SIG-M5 (cell line): ENCODE measurements at regions not wholly inside any gene's neighbourhood (a gene's known extent, or its start where the extent isn't known, plus 50 kb on each side); places are given as distances from the start of the nearest gene placed in this dataset.
"Not testable (repeated sequence)": the region's sequence is repeated elsewhere in the genome, so short reads cannot be mapped to it uniquely, and the experiment has no call there.

Experiments
- DNase-seq: peaks from one replicate; lab custom pipeline; 2025; lab: John Stamatoyannopoulos, UW

DNA sequence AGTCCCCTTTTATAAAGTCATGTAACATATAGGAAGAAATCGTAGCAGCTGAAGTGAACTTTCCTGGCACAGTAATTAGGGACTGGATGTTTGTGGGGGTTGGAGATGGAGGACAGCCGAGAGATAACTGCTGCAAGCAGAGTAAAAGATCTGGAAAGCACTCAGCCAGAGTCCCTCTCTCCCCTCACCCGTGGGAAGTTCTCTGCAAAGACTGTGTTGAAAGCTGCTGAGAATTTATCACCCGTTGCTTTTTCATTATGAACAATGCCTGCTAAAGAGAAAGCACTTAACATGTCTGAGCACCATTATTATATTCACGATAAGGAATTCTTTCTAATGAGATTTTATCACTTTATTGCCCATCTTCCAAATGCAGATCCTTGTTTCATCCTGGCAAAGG lies 248.8 kb downstream of the SHOX2 start:
- DNase-seq, result no peak

DNA sequence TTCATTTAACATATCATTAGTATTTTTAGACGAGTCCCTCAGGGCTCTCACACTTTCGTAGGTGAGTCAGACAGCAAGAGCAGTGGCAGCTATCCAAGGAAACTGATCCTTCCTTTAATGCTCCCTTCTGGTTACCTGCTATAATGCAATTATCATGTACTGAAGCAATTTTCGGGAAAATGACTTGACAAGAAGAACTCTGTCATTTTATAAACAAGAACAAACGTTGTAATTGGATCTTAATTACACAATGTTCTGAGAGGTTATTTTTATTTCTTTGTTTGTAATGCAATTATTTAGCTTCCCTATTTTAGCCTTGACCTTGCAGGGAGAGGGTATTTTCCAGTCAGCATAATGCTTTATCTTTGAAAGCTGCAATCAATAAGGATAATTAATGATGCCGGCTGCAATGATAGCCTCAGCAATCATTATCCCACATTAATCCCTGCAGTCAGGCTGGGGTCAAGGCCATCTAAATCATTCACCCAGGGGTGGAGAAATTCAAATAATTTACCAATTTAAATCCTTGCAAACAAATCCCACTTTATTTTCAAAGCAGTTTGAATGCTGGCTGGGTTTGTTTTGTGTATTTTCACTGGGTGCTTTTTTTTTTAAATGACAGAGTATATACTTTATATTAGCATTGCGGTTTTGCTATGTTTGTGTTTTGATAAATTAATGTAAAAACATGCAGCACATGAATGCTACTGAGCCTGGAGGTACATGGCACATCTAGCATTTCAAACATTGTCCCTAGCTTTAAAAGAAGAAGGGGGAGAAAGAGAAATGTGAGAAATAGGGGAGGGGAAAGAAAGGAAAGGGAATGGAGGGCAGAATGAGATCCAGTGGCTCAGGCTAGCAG lies 249.9 kb downstream of the SHOX2 start:
- no peak for DNase-seq

DNA sequence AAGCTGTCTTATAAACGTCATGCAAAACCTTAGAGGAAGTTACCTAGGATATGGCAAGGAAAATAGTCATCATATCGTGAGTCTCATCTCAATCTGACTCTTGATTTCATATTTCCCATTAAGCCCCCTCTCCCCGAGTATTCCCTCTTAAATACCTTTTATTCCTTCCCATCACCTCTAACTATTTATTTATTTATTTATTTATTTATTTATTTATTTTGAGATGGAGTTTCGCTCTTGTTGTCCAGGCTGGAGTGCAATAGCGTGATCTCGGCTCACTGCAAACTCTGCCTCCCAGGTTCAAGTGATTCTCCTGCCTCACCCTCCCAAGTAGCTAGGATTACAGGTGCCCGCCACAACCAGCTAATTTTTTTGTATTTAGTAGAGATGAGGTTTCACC lies 260.4 kb downstream of the SHOX2 start:
- not testable (repeated sequence) for DNase-seq

GRCh38 chr3:157844800-157845565 lies 261.2 kb downstream of the SHOX2 start:
- DNase-seq, result no peak

GRCh38 chr3:157844216-157844615 lies 262.0 kb downstream of the SHOX2 start:
- DNase-seq, result no peak

GRCh38 chr3:157841029-157841428 lies 265.2 kb downstream of the SHOX2 start:
- DNase-seq, result no peak

DNA sequence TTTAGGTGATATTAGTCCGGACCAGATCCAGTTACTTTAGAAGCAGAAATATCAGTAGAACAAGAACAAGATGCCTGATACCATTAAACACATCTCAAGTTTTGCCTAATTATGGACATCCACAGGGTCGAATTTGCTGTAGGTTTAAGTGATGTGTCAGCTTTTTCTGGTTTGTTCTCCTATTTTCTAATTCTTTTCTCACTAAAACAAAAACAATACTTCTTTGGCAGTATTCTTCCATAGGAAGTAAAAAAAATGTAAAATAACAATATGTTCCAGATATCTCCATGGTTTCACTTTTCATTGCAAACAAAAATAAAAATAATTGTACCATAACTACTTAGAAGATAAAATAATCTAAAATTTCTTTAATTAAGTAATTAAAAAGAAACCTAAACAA lies 265.7 kb downstream of the SHOX2 start:
- DNase-seq, result no peak

DNA sequence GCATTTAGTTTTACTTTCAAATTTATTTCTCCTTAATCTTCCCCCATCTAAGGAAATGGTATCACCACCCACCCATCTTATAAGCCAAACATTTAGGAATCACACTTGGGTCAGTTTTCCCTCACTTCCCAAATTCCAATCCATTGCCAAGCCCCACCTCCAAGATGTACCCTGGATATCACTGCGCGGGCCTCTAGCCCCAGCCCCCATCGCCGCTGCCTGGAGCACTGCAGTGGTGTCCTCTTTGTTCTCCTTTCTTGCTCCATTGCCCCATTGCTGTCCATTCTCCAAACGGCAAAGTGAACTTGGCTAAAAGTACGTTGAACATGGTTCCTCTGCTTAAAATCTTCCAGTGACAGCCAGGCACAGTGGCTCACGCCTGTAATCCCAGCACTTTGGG lies 267.8 kb downstream of the SHOX2 start:
- no peak for DNase-seq

DNA sequence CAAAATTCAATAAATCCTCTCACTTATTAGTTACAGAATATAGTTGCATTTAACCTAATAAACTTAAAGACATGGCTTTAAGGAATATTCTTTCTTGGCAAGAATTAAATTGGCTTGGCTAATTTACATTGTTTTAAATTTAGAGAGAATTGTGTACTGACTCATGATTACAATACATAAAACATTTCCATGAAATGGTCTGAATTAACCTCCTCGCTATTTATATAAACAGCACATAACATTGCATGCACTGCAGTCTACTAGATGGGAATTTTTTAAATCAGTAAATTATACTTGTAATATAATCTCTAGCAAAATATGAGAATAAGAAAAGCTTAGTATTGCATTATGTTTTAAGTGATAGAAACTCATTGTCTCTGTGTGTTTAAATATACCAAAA lies 268.9 kb downstream of the SHOX2 start:
- no peak for DNase-seq

DNA sequence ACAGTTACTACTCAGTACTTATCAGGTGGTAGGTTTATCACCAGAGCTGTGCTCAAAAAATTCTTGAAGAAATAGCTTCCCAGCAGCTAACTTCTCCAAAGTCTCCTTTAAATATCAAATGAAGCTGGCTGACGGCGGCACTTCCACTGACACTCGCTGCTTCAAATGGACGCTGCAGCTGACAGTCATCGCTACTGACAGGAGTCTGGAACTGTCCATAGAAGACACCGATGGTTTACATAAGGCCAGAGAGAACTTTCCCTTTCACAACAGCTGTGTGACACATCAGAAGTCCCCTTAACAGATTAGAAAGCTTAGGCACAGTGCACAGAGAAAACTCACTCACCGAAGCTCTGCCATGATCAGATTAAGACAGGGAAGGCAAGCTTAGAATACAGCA lies 270.2 kb downstream of the SHOX2 start:
- DNase-seq, result no peak

- no peak for DNase-seq
These were observed 273.6 kb downstream of the SHOX2 start for GRCh38 chr3:157832588-157832987.

DNA sequence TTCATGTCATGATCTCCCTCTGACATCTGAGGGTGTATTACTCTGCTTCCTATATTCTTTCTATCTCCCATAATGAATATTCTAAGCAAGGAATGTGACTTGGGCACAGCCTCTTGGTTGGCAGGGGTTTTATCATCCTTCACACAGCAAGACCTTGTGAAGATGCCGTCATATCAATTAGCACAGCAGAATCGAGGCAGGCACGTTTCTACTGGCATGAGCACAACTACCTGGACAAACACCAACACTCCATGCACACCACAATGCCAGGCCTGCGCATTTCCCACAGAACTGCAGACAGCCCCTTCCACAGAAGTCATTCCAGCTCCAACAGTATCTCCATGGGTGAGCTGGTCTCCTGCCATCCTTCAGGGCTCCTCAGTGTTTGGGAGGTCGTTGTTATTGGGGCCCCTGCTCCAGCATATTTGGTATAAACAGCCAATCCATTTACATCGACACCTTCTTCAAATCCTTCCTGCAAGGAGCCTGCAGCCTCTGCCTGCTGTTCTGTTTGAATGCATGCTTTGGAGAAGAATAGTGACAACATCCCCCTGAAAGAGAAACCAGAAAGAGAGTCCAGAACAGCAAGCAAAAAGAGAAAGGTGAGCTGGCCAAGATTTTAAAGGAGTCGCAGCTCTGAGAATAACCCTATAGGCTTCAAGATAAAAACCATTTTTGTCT lies 275.5 kb downstream of the SHOX2 start:
- no peak for DNase-seq

DNA sequence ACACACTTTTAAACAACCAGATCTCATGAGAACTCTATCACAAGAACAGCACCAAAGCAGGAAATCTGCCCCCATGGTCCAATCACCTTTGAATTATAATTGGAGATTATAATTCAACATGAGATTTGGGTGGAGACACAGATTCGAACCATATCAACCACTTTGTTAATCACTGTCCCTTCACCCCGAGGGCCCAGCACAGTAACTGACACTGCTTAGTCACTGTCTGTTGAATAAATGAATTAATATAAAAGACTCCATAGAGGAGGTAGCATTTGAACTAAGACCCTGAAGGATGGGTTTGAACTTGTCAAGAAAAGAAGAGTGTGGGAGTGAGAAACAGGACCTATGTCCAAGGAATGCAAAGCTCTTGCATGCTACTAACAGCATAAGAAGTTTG lies 276.4 kb downstream of the SHOX2 start:
- no peak for DNase-seq

DNA sequence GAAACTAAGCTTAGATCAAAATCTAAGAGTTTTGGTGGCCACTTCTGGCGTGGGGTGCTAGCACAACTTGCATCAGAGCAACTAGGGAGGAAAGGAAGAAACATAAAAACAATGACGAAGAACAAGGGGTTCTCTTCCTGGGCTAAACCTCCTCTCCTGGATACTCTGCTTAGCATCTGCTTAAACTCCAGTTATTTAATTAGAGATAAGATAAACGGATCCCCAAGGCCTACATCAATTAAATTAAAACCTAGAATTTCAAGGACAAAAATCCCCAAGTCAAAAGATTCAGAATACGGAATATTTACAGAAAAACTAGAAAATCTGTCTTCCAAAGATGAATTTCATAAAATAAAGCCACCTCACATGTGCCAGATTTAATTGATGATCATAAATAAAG lies 281.9 kb downstream of the SHOX2 start:
- no peak for DNase-seq

- no peak for DNase-seq
These were observed 283.2 kb downstream of the SHOX2 start for GRCh38 chr3:157823050-157823449.

DNA sequence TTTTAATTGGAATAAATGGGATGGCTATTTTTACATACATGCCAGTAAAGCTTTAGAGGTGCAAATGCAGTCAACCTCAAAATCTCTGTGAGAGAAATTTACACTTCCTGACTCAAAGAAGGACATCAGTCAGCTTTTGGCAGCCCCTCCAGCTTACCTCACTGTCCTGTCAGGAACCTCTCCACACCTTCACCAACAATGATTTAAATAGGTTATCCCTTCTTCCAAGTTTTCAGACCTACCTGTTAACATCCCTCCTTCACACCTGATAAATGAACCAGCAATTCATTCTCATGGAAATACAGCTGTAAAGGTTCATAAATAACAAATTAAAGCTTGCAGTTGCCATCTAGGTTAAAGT lies 286.1 kb downstream of the SHOX2 start:
- no peak for DNase-seq

DNA sequence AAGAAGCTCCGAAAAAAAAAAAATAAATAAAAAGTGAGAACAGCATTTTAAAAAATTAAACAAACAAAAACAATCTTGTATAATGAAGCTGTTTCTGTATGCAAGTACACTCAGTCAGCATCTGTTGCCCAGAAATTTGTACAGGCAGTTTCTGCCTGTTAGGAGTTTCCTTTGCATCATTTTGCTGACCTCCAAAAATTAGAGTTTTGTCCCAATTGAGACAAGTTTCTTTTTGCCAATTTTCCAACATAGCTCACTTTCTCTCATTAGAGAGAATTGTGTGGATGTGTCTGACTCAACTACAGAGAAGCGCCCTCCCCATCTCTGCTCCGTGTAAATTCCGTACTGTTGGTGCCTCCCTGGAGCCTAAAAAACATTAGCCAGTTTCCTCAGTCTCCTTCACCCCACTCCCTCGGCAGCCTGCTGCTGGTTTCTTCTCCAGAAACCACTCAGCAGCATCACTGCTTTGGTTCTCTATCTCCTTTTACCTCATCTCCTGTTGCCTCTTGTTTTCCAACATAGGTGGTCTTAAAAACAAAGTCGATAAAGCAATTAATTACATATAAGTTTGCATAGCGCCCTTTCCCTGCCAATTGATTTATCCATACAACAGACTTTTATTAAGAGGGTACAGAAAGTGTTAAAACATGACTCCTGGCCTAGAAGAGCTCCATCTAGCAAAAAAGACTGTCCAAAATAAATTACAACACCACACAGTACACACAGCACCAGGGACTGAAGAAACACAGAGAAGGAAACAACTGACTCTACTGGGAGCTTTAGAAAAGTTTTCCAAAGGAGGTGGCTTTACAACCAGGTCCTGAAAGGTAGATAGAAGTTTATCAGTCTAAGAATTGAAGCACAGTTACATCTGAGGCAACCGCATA lies 286.7 kb downstream of the SHOX2 start:
- no peak for DNase-seq

GRCh38 chr3:157816896-157817295 lies 289.3 kb downstream of the SHOX2 start:
- no peak for DNase-seq

- no peak for DNase-seq
These were observed 289.9 kb downstream of the SHOX2 start for GRCh38 chr3:157816296-157816695.

DNA sequence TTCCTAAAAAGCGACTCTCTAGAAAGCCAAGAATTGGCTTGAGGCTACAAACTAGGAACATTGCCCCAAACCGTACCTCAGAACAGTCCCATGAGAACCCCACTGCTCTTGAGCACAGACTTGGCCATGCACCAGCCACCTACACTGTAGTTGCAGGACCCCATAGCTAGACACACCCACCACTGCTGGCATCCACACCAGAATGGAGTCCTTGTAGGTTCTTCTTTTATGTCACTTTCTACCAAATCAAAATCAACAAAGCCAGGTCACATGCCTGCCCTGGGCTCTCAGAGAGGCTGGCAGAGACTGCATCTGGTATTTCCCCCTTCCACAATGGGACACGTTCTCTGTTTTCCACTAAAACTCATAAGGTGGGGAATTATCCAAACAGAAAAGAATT lies 290.5 kb downstream of the SHOX2 start:
- no peak for DNase-seq

DNA sequence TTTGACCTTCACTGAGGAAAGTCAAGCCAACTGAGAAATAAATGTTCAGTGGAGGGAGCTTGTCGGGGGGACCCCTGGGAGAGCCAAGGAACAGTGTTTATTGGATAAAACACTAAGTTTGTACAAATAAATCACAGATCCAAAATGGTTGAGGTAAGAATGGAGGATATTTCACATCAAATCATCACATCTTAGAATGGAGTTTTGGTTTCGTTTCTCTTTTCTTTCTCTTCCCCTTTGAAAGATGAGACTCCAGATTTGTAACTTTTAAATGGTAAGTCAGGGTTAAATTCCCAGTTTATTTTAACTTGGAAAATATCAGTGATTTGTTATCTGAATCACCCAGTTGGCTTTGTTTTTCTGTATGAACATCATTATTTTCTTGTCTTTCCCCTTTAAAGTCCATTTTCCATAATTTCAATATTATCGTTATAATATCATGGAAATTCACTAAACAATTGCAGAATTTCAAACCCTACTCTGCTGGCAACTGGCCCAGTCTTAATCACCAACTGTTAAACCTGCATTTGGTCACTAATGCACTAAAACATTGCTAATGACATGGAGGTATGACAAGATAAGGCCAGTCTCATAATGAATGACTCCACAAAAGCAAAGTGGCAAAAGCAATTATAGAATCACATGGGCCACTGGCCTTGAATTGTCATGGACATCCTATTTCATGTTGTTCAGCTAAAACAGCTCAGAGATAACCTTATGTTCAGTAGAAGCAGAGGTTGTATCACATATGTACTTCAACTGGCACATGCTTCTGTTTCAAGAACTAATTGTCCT lies 295.1 kb downstream of the SHOX2 start:
- DNase-seq, result no peak
